ENCODE measurements at regions not wholly inside any gene's neighbourhood (a gene's known extent, or its start where the extent isn't known, plus 50 kb on each side); places are given as distances from the start of the nearest gene placed in this dataset.

- no peaks in the 10 kb centered on the region for H3K27me3 ChIP-seq
- H3K4me3 ChIP-seq, result no peak overlapping the region
- no peak for TF ChIP-seq CTCF (IDR thresholded peaks at IDR 0.05)
- no peak overlapping the region for H3K27ac ChIP-seq
- no peak overlapping the region for H3K9ac ChIP-seq (ENCODE audit: low read depth in 2 of 2, low read length in 2 of 2)
- H3K4me1 ChIP-seq, result no peaks in the 10 kb centered on the region
- no peaks in the 10 kb centered on the region for H3K36me3 ChIP-seq
- no peaks in the 10 kb centered on the region for H3K9me3 ChIP-seq
- no peak for DNase-seq
- intact Hi-C loops (cut with DNase I), result no loop called here
These were observed 113.6 kb upstream of the ADRA2C start for GRCh38 chr4:3652586-3652985.

GRCh38 chr4:3651267-3651845 is 114.8 kb upstream of the ADRA2C start:
- Histone ChIP-seq H3K27ac (no peak overlapping the region), H3K4me3 (no peak overlapping the region), H3K4me1 (no peaks in the 10 kb centered on the region), H3K9me3 (no peaks in the 10 kb centered on the region), H3K36me3 (no peaks in the 10 kb centered on the region), H3K27me3 (no peaks in the 10 kb centered on the region), H3K9ac (ENCODE audit: low read depth in 2 of 2, low read length in 2 of 2) (no peak overlapping the region)
- no peak for TF ChIP-seq CTCF (IDR thresholded peaks at IDR 0.05)
- no peak for DNase-seq
- intact Hi-C loops (cut with DNase I), result no loop called here

GRCh38 chr4:3649491-3649890 is 116.7 kb upstream of the ADRA2C start:
- intact Hi-C loops (cut with DNase I), result no loop called here
- no peak overlapping the region for H3K9ac ChIP-seq (ENCODE audit: low read depth in 2 of 2, low read length in 2 of 2)
- no peaks in the 10 kb centered on the region for H3K36me3 ChIP-seq
- no peaks in the 10 kb centered on the region for H3K9me3 ChIP-seq
- H3K27me3 ChIP-seq, result no peaks in the 10 kb centered on the region
- H3K4me3 ChIP-seq, result no peak overlapping the region
- no peak overlapping the region for H3K27ac ChIP-seq
- no peaks in the 10 kb centered on the region for H3K4me1 ChIP-seq
- DNase-seq, result no peak
- no peak for TF ChIP-seq CTCF (IDR thresholded peaks at IDR 0.05)

DNA sequence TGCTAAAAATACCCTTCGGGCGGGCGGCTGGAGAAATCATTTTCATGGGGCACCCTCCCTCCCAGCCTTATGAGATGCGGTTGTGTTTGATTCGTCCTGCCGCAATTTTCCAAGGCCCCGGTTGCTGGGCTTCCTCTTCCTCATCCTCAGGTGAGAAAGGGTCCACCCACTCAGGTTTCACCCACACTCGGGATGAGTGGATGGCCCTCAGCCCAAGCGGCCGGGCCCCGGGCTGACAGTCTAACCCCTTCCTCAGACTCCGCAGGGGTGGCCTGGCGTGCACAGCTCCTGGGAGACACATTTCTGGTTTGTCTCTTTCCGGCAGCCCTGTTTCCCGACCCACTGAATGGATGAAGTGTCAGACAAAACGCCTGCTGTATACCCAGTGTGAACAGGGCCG is 116.5 kb upstream of the LRPAP1 start:
- no peaks in the 10 kb centered on the region for H3K36me3 ChIP-seq
- intact Hi-C loops (cut with DNase I), result no loop called here
- H3K9ac ChIP-seq (ENCODE audit: low read depth in 2 of 2, low read length in 2 of 2), result no peak overlapping the region
- TF ChIP-seq CTCF (IDR thresholded peaks at IDR 0.05), result no peak
- no peak overlapping the region for H3K4me3 ChIP-seq
- H3K4me1 ChIP-seq, result no peaks in the 10 kb centered on the region
- H3K27me3 ChIP-seq, result no peaks in the 10 kb centered on the region
- no peak overlapping the region for H3K27ac ChIP-seq
- no peaks in the 10 kb centered on the region for H3K9me3 ChIP-seq
- no peak for DNase-seq

DNA sequence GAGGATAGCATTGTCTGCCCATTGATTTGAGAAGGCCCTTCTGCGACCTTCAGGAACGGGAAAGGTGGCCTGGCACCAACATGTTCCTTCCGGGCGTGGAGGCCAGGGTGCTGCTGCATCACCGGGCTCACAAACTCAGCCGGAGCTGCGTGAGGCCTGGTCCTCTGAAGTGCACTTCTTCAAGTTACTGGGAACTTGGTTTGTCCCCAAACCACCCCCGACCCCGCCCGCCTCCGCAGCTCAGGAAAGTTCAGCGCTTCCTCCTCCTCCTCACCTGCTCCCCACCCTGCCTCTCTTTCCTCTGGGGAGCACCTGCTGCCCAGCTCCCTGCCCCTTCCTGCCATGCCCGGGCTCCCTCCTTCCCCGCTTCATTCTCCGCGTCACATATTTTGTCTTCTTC is 116.0 kb upstream of the LRPAP1 start:
- Histone ChIP-seq H3K27me3 (no peaks in the 10 kb centered on the region), H3K36me3 (no peaks in the 10 kb centered on the region), H3K9me3 (no peaks in the 10 kb centered on the region), H3K9ac (ENCODE audit: low read depth in 2 of 2, low read length in 2 of 2) (no peak overlapping the region), H3K27ac (no peak overlapping the region), H3K4me3 (no peak overlapping the region), H3K4me1 (no peaks in the 10 kb centered on the region)
- intact Hi-C loops (cut with DNase I), result no loop called here
- no peak for DNase-seq
- no peak for TF ChIP-seq CTCF (IDR thresholded peaks at IDR 0.05)

All from colonic mucosa (tissue), 4 donors.